Uterus (tissue), 3 donors: ENCODE measurements at regions not wholly inside any gene's neighbourhood (a gene's known extent, or its start where the extent isn't known, plus 50 kb on each side); places are given as distances from the start of the nearest gene placed in this dataset.

Source experiments
- DNase-seq, 2 donors: peaks; one replicate each; pipeline ENCODE4 v3.0.0-alpha.2; 2019 to 2020
- H3K27ac ChIP-seq, 2 donors: fragments of 200-600 bp; sonication (generic); 1 replicate in 1 of 2; 2 replicates in 1 of 2; pipeline ENCODE4 v1.5.1; 2016 to 2018
- H3K27me3 ChIP-seq, 2 donors: fragments of 200-600 bp; sonication (generic); one replicate each; pipeline ENCODE4 v1.5.1; 2018 to 2019; ENCODE audit warnings: control low read depth in 1 of 2
- H3K36me3 ChIP-seq, 2 donors: fragments of 200-600 bp; sonication (generic); one replicate each; pipeline ENCODE4 v1.5.1; 2019; ENCODE audit warnings: control low read depth in 1 of 2
- H3K4me1 ChIP-seq, 2 donors: fragments of 200-600 bp; sonication (generic); one replicate each; pipeline ENCODE4 v1.5.1; 2018 to 2019; ENCODE audit warnings: control low read depth in 1 of 2
- H3K4me3 ChIP-seq, 2 donors: fragments of 200-600 bp; sonication (generic); 1 replicate in 1 of 2; 2 replicates in 1 of 2; pipeline ENCODE4 v1.5.1; 2018 to 2019; ENCODE audit warnings: mild to moderate bottlenecking in 1 of 2
- H3K9me3 ChIP-seq, 2 donors: fragments of 200-600 bp; sonication (generic); one replicate each; pipeline ENCODE4 v1.5.1; 2019; ENCODE audit warnings: control low read depth in 1 of 2
- CTCF ChIP-seq, 4 experiments: fragments of 200-600 bp in 2 of 4; fragments of 450-650 bp in 2 of 4; sonication (generic) in 2 of 4; IDR thresholded peaks; one replicate each; pipeline ENCODE4 v1.5.1; 2016 to 2019; ENCODE audit warnings: antibody characterized with exemption in 4 of 4, mild to moderate bottlenecking in 2 of 4, moderate library complexity in 1 of 4
- POLR2A ChIP-seq, 2 donors: fragments of 450-650 bp; IDR thresholded peaks; one replicate each; pipeline ENCODE4 v1.6.1; 2016; ENCODE audit warnings: antibody characterized with exemption in 2 of 2, mild to moderate bottlenecking in 1 of 2, moderate library complexity in 1 of 2
- intact Hi-C: fragments of 100-400 bp; cut with DNase I; formaldehyde crosslinking; loops from one replicate; pipeline ENCODE4 v1.15.1; 2023; ENCODE audit warnings: low total_unique reads
- donor health status: DM: yes; HTN: yes; CAD: no.

GRCh38 chr1:228902781-228903433 lies 167.6 kb downstream of the RHOU start:
- TF ChIP-seq POLR2A (IDR thresholded peaks at IDR 0.05) (no peak), CTCF (IDR thresholded peaks at IDR 0.05) (no peak)
- H3K4me1 ChIP-seq = peaks cover 4 to 14% of the 10 kb centered on the region in 2 donors
- H3K9me3 ChIP-seq = no peaks in the 10 kb centered on the region
- no peaks in the 10 kb centered on the region for H3K36me3 ChIP-seq
- no peak overlapping the region for H3K4me3 ChIP-seq
- H3K27me3 ChIP-seq = no peaks in the 10 kb centered on the region
- peak overlapping the region; percentile 70 to 93 for H3K27ac ChIP-seq
- peak; percentile 88 to 95 for DNase-seq
- intact Hi-C loops = no loop called here

- H3K27me3 ChIP-seq = no peaks in the 10 kb centered on the region
- DNase-seq = no peak
- no peak overlapping the region for H3K4me3 ChIP-seq
- no peaks in the 10 kb centered on the region for H3K9me3 ChIP-seq
- peak overlapping the region; percentile 70 to 93 for H3K27ac ChIP-seq
- intact Hi-C loops = no loop called here
- TF ChIP-seq POLR2A (IDR thresholded peaks at IDR 0.05) (no peak), CTCF (IDR thresholded peaks at IDR 0.05) (no peak)
- no peaks in the 10 kb centered on the region for H3K36me3 ChIP-seq
- H3K4me1 ChIP-seq = peaks cover 4 to 14% of the 10 kb centered on the region in 2 donors
Observed at GRCh38 chr1:228903434-228904071, 168.3 kb downstream of the RHOU start.

- intact Hi-C loops = no loop called here
- Histone ChIP-seq H3K27me3 (no peaks in the 10 kb centered on the region), H3K4me3 (no peak overlapping the region), H3K27ac (peak overlapping the region in 1 of 2 donors; percentile 93), H3K4me1 (peaks cover 4 to 14% of the 10 kb centered on the region in 2 donors), H3K36me3 (no peaks in the 10 kb centered on the region), H3K9me3 (no peaks in the 10 kb centered on the region)
- no peak for DNase-seq
- TF ChIP-seq POLR2A (IDR thresholded peaks at IDR 0.05) (no peak), CTCF (IDR thresholded peaks at IDR 0.05) (no peak)
Observed at GRCh38 chr1:228904222-228904621, 168.9 kb downstream of the RHOU start.

- no peak for DNase-seq
- TF ChIP-seq POLR2A (IDR thresholded peaks at IDR 0.05) (no peak), CTCF (IDR thresholded peaks at IDR 0.05) (no peak)
- no peaks in the 10 kb centered on the region for H3K36me3 ChIP-seq
- intact Hi-C loops = no loop called here
- peaks cover 0 to 13% of the 10 kb centered on the region in 2 donors for H3K4me1 ChIP-seq
- no peak overlapping the region for H3K4me3 ChIP-seq
- no peaks in the 10 kb centered on the region for H3K9me3 ChIP-seq
- no peak overlapping the region for H3K27ac ChIP-seq
- no peaks in the 10 kb centered on the region for H3K27me3 ChIP-seq
Observed at GRCh38 chr1:228905701-228906101, 170.4 kb downstream of the RHOU start.

GRCh38 chr1:228906223-228906860 lies 171.1 kb downstream of the RHOU start:
- Histone ChIP-seq H3K36me3 (no peaks in the 10 kb centered on the region), H3K27me3 (no peaks in the 10 kb centered on the region), H3K4me3 (no peak overlapping the region), H3K27ac (no peak overlapping the region), H3K9me3 (no peaks in the 10 kb centered on the region), H3K4me1 (peaks cover 0 to 7% of the 10 kb centered on the region in 2 donors)
- TF ChIP-seq CTCF (IDR thresholded peaks at IDR 0.05) = no peak
- TF ChIP-seq POLR2A (IDR thresholded peaks at IDR 0.05) = no peak
- no peak for DNase-seq
- intact Hi-C loops = no loop called here
